BJ (cell line): ENCODE measurements at regions not wholly inside any gene's neighbourhood (a gene's known extent, or its start where the extent isn't known, plus 50 kb on each side); places are given as distances from the start of the nearest gene placed in this dataset.

Experiments used
- CTCF ChIA-PET: fragments of 350-600 bp; formaldehyde crosslinking; extraction: SDS; loops from one replicate; lab custom pipeline; 2021; ENCODE audit warnings: antibody characterized with exemption, inconsistent platforms; lab: Yijun Ruan, JAX
- POLR2A ChIA-PET: fragments of 300-600 bp; sonication (Branson Sonifier 250); formaldehyde crosslinking; extraction: SDS; loops from one replicate; lab custom pipeline; 2021; ENCODE audit warnings: antibody characterized with exemption; lab: Charles Lee
- DNase-seq: peaks from one replicate; pipeline ENCODE4 v3.0.0-alpha.2; 2011; ENCODE audit warnings: low read depth
- H3K27me3 ChIP-seq: 2 replicates; pipeline ENCODE4 v1.6.0; 2011; ENCODE audit warnings: low read length; ENCODE audit not compliant: control insufficient read depth, insufficient read depth
- H3K36me3 ChIP-seq: 2 replicates; pipeline ENCODE4 v1.5.1; 2011; ENCODE audit warnings: low read length; ENCODE audit not compliant: control insufficient read depth, insufficient read depth
- H3K4me3 ChIP-seq: 2 replicates; pipeline ENCODE4 v1.5.1; 2011; ENCODE audit warnings: low read depth, mild to moderate bottlenecking, control low read depth, low read length
- CTCF ChIP-seq: IDR thresholded peaks from 2 replicates; pipeline ENCODE4 v1.5.1; 2011; ENCODE audit warnings: low read depth, mild to moderate bottlenecking, control low read depth, inconsistent platforms, low read length, moderate library complexity; ENCODE audit not compliant: insufficient read depth

- DNase-seq: no peak
- no peaks in the 10 kb centered on the region for H3K27me3 ChIP-seq
- H3K4me3 ChIP-seq: no peak overlapping the region
- ChIA-PET CTCF (interaction anchor here (1.0 kb wide), 1 partner anchor 17 kb away, joined by 7 read pairs; no protein-coding TSS in a partner anchor), POLR2A (no interaction called here)
- no peaks in the 10 kb centered on the region for H3K36me3 ChIP-seq
- TF ChIP-seq CTCF: no peak
Measured at GRCh38 chr6:9914951-9915350, 499.9 kb downstream of the TFAP2A start.

DNA sequence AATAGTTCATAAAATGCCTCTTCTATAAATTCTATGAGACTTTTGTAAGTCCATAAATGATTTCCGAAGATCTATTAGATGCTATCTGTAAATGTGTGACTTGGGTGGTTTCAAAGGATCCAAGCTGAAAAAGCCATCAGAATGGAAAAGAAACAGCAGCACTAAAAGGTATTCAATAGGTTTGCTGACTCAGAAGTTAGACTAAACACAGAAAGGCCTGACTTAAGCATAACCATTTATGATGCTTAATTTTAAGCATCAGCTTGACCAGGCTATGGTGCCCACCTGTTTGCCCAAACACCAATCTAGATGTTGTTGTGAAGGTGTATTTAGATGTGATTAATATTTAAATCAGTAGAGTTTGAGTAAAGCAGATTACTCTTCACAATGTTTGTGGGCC lies 513.5 kb downstream of the TFAP2A start:
- Histone ChIP-seq H3K27me3 (no peaks in the 10 kb centered on the region), H3K4me3 (no peak overlapping the region), H3K36me3 (no peaks in the 10 kb centered on the region)
- DNase-seq: no peak
- POLR2A ChIA-PET: no interaction called here
- TF ChIP-seq CTCF: no peak
- CTCF ChIA-PET: no interaction called here

- ChIA-PET CTCF (interaction anchor here (0.7 kb wide), 1 partner anchor 462 kb away, joined by 3 read pairs; no protein-coding TSS in a partner anchor), POLR2A (no interaction called here)
- no peak for DNase-seq
- Histone ChIP-seq H3K36me3 (no peaks in the 10 kb centered on the region), H3K4me3 (no peak overlapping the region), H3K27me3 (no peaks in the 10 kb centered on the region)
- TF ChIP-seq CTCF: no peak
Measured at GRCh38 chr6:9896806-9897205, 518.1 kb downstream of the TFAP2A start.

DNA sequence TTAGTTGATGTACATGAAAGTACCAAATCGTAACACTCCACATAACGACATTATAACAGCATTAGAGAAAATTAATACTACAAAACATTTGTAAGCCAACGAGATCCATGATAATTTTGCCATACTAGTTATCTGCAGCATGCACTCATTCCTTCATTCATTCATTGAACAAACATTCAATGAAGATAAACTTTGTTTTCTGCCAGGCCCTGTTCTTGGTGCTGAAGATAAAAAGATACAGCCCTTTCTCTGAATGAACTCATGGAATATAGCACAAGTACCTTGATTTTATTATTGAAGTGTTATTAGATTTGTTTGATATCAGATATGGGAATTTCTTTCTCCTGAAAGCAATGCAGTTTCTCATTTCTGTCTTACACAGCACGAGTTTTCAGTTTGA lies 524.0 kb downstream of the TFAP2A start:
- Histone ChIP-seq H3K27me3 (no peaks in the 10 kb centered on the region), H3K4me3 (no peak overlapping the region), H3K36me3 (no peaks in the 10 kb centered on the region)
- ChIA-PET POLR2A (no interaction called here), CTCF (no interaction called here)
- no peak for DNase-seq
- no peak for TF ChIP-seq CTCF

DNA sequence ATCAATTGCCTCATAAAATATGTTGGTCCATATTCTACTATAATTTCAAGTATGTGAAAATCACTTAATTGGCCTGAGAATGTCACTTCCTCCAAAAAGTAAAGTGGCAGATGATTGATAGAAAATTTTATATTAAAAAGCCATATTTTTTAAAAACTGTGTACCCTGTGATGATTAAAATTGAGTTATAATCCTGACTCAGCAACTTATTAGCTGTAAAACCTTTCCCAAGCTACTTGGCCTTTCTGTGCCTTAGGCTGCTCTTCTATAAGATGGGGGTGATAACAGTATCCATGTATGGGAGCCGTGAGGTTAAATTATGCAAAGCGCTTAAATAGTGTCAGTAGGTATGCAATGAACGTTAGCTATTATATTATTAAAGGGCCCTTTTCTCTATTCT lies 524.4 kb downstream of the TFAP2A start:
- Histone ChIP-seq H3K27me3 (no peaks in the 10 kb centered on the region), H3K4me3 (no peak overlapping the region), H3K36me3 (no peaks in the 10 kb centered on the region)
- ChIA-PET CTCF (no interaction called here), POLR2A (no interaction called here)
- TF ChIP-seq CTCF: no peak
- no peak for DNase-seq
